ENCODE measurements at regions not wholly inside any gene's neighbourhood (a gene's known extent, or its start where the extent isn't known, plus 50 kb on each side); places are given as distances from the start of the nearest gene placed in this dataset.

DNA sequence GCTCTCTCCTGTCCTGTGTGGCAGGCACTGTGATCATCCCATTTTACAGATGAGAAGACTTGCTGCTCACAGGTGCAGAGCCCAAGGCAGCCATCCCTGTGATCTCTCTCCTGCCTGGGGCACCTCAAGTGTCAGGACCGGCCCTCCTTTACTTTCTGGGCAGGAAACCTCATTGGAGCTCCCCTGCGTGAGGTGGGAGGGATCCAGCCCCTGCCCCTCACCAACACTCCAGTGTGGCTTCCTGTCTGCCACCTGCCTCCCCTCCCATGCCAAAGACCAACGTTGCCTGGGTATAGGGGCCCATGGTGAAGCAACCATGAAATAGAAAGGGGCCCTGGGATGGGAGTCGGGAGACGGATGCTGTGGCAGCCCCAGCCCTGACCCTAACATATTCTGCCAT, 91.2 kb upstream of the MYL10 start:
- POLR2A ChIA-PET = no interaction called here
- BruUV-seq (replicated peaks) = no TSS peak

More for the DNA sequence above, 91.2 kb upstream of the MYL10 start:
- no peak overlapping the region for H3K4me2 ChIP-seq (ENCODE audit: insufficient read depth, low read length)
- H3K27ac ChIP-seq (ENCODE audit: insufficient read depth, low read depth, low read length) = no peak overlapping the region
- H3K9ac ChIP-seq (replicated peaks; ENCODE audit: extremely low read depth, insufficient read depth, low read length) = no peak overlapping the region
- no peak overlapping the region for H3K4me3 ChIP-seq (replicated peaks in 1 of 3; ENCODE audit: insufficient read depth in 1 of 3, low read depth in 1 of 3, low read length in 3 of 3)
- no peak for FAIRE-seq
- H3K36me3 ChIP-seq (ENCODE audit: control insufficient read depth in 2 of 2, extremely low read depth in 1 of 2, insufficient read depth in 2 of 2, low read length in 2 of 2) = no peaks in the 10 kb centered on the region
- H3K27me3 ChIP-seq (ENCODE audit: control insufficient read depth in 2 of 2, insufficient read depth in 2 of 2, low read length in 2 of 2) = no peaks in the 10 kb centered on the region
- H3K79me2 ChIP-seq (ENCODE audit: control insufficient read depth, insufficient read depth, low read length) = no peaks in the 10 kb centered on the region
- DNase-seq (ENCODE audit: low read depth, low spot score) = no peak
- intact Hi-C loops (cut with micrococcal nuclease) (no loop called here), dilution Hi-C loops (cut with MboI; ENCODE audit: extremely low pct_ligation_motif_present, low sequenced_read_pairs) (no loop called here)
- H4K20me1 ChIP-seq (replicated peaks; ENCODE audit: control insufficient read depth, extremely low read depth, insufficient read depth, low read length) = no peaks in the 10 kb centered on the region
- no peaks in the 10 kb centered on the region for H3K9me3 ChIP-seq (replicated peaks; ENCODE audit: control insufficient read depth, insufficient read depth, low read length)
- no peaks in the 10 kb centered on the region for H3K4me1 ChIP-seq (ENCODE audit: control insufficient read depth, extremely low read depth, insufficient read depth, low read length)
- TF ChIP-seq FOS (IDR thresholded peaks at IDR 0.05; ENCODE audit: borderline replicate concordance, insufficient read depth, low read length) = no peak
- no peak for TF ChIP-seq CTCF (IDR thresholded peaks at IDR 0.05; ENCODE audit: extremely low read depth in 1 of 2, insufficient read depth in 1 of 2, low read depth in 1 of 2, low read length in 2 of 2)
- TF ChIP-seq GATA2 (IDR thresholded peaks at IDR 0.05; ENCODE audit: insufficient read depth, insufficient read length, low read depth, low read length) = no peak
- no peak for TF ChIP-seq MAX (IDR thresholded peaks at IDR 0.05; ENCODE audit: insufficient read depth, insufficient read length)
- TF ChIP-seq POLR2A (IDR thresholded peaks at IDR 0.05; ENCODE audit: low read depth, low read length) = no peak
- TF ChIP-seq MYC (IDR thresholded peaks at IDR 0.05; ENCODE audit: low read depth, low read length) = no peak
- no peak for TF ChIP-seq JUN (IDR thresholded peaks at IDR 0.05; ENCODE audit: borderline replicate concordance, insufficient read depth, insufficient read length, low read depth)
- TF ChIP-seq POLR2AphosphoS5 (IDR thresholded peaks at IDR 0.05; ENCODE audit: insufficient read depth, low read depth, low read length) = no peak
- no peak for TF ChIP-seq EZH2 (IDR thresholded peaks at IDR 0.05; ENCODE audit: borderline replicate concordance, low read depth, low read length, severe bottlenecking)
- CTCF ChIA-PET = no interaction called here
- H3K9me1 ChIP-seq (replicated peaks; ENCODE audit: control insufficient read depth, extremely low read depth, insufficient read depth, low read length) = no peaks in the 10 kb centered on the region
- H2AFZ ChIP-seq (ENCODE audit: low read depth, low read length) = no peak overlapping the region
